ENCODE measurements at regions not wholly inside any gene's neighbourhood (a gene's known extent, or its start where the extent isn't known, plus 50 kb on each side); places are given as distances from the start of the nearest gene placed in this dataset.

DNA sequence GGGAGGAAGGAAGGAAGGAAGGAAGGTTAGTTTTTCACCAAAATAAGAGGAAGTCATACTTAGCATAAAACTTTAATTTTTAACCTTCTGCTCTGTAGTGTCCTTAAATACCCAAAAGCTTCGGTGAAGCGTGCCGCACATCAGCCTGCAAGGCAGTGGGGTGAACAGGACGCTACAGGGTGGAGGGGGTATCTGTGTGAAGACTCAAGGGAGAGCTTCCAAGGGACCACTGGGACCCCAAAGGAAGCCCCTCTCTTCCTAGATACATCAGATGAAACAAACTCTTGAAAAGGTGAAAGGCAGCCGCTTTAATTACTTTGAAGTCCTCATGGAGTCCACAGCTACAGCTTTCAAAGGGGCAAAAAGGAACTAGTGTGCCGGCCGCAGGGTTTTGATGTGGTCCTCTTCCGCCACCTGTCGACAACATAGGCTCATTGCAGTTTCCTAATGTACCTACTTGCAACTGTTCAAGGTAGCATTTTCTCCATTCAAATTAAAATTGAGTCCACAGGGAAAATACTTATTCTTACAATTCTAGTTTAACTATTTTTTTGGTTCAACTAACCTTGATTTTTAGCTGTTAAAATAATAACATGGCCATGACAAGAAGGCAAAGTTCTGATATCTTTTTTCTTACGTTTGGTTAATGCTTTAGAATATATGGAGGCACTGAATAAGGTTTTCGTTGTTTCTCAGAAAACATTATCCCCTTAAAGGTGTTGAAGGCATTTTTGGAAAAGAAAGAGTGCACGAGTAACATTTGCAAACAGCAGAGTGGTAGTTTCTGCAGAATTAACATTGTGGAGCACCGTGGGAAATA, 135.0 kb upstream of the RIPOR2 start:
- DNase-seq = peak; percentile 90

DNA sequence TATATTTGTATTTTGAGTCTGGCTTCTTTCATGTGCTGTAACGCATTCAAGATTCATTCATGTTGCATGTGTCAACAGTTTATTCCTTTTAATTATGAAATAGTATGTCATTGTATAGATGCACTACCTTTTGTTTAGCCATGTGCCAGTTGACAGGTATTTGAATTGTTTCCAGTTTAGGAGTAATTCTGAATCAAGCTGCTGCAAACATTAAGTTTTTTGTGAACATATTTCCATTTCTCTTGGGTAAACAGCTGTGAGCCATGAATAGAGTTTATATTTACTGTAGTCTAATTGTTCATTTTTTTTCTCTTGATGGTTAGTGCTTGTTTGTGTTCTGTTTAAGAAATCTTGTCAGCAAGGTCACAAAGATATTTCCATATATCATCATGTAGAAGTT, 142.4 kb upstream of the RIPOR2 start:
- no peak for DNase-seq

DNA sequence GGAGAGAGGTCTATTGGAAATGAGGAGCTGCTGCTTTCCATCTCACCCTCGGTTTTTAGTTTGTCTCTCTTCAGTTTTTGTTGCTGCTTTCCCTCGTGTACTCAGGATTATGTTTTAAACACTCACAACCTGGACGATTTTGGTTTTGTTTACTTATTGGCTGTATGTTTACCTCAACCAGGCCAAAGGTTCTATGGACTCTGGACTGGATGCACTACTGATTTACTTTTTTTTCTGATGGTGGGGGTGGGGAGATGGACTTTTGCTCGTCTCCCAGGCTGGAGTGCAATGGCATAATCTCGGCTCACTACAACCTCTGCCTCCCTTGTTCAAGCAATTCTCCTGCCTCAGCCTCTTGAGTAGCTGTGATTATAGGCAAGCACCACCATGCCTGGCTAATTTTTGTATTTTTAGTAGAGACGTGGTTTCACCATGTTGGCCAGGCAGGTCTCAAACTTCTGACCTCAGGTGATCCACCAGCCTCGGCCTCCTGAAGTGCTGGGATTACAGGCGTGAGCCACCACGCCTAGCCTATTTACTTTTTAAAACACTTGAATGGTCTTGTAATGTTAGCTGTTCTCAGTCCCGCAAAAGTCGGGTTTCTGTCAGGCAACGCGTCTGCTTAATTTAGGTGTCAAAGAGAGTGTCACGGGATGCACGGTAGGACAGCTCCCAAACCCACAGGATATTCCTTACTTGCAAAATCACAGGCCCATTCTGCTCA, 148.2 kb upstream of the RIPOR2 start:
- DNase-seq = no peak

DNA sequence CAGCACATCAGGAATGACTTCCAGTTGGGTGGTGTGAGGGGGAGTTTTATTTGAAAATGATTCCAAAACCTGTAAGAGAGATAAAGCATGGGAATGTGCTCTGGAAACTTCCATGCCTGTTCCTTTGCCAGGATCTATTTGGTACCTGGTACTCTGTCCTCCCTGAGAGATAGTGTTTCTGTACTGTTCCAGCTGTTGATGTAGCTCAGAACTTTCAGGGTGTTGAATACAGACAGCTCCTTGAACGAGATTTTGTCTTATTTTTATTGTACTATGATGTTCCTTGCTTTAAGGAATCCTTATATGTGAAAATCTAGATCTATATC, 148.7 kb upstream of the RIPOR2 start:
- DNase-seq = no peak

DNA sequence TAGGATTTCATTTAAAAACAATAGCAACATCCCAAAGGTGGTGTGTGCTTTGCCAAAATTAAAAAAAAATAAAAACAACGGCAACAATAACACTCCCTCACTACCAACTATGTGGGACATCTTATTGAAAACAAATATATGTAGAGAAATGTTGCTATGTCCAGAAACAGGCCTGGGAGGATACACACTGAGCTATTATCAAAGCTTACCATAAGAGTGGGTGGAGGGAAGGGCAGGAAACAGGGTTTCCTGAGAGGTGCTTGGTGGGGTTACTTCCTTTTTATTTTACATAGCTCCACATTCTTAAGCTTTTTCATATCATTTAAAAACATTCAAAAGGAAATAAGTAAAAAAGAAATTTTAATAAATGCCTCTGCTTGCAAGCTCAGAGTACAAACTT, 150.0 kb upstream of the RIPOR2 start:
- DNase-seq = peak; percentile 26

DNA sequence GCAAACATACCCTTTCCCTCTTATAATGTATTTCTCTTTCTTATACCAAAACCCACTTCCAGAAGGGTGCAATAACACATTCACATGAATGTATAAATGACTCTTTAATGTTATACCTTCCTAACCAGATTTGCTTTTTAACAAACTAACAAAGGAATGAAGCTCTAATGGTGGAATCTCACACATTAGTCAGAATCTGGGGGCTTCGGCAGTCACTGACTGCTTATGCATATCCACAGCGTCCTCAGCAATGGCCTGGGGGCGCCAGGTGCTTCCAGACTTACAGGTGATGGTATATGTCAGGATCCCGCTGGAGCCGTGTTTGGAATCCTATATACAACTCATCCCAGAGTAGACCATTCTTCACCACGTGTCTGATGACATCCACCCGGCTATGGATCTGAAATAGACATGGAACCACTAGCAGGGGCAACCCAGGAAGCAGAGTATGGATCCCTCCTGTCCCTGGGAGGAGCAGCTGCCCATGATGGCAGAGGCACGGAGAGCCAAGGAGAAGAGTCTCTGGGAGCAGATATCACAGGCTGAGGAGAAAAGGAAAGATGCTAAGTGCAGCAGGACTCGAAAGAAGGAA, 150.8 kb upstream of the RIPOR2 start:
- no peak for DNase-seq

DNA sequence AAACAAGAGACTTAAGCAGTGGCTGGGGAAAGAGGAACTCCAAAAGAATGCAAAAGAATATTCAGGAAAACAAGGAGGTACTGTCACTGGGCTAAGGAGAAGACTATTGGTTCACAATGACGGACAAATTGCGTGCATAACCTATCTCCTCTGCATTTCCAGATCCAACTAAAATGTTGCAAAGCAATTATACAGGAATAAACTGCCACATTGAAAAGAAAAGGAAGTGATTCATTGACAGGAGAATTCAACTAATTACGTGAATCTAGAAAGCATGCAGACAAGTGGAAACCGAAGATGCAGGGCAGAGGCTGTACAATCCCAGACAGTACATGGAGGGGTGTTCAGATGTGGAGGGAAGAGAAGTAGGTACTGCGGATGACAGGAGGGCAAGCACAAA, 152.8 kb upstream of the RIPOR2 start:
- DNase-seq = no peak

DNA sequence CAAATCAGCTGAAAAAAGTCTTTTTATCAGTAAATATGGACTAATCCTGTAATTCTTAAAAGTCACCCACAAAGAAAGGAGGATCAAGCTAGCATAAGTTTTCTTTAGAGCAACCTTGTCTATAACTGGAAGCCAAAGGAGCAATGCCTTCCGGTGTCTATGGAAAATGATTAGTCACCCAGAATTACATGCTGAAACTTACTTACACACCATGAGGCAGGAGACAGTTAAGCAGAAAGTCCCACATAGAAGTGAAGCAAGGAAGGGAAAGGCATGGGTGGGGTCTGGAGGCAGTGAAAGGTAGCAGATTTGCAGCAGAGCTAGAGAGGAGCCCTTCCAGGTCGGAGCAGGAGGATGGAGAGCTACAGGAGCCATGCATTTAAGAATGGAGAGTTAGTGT, 153.7 kb upstream of the RIPOR2 start:
- DNase-seq = no peak

DNA sequence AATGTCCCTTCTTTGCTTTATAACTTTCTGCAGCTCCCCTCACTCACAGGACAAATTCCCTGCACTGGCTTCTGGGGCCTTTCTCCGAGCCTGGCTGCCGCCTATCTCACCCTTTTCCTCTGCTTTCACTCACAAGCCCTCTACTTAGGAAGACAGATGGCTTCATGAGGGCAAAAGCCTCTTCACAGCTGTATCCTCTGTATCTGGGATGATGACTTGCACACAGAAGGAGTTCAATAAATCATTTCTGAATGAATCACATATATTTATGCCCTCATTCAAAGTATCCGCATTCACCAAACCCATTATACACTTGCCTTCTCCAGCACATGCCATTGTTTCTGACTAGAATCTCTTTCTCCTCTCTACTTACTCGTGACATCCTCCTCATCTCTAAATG, 159.0 kb upstream of the RIPOR2 start:
- DNase-seq = no peak

DNA sequence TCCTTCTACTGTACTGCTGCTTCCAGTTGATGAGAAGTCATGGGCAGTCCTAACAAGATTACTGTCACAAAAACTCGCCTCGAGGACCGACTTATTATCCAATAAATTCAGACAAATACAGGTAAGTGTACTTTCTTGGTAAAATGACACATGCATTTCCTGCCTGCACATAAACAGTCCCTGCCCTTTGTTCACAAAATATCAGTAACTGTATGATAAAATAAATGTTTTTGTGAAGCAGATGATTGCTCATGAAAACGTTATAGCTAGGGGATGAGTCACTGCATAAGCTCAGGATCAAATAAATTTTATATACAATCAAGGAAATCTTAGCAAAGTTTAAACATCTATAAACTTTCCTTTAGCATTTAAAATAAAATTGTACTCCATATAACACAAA, 164.5 kb upstream of the RIPOR2 start:
- no peak for DNase-seq

DNA sequence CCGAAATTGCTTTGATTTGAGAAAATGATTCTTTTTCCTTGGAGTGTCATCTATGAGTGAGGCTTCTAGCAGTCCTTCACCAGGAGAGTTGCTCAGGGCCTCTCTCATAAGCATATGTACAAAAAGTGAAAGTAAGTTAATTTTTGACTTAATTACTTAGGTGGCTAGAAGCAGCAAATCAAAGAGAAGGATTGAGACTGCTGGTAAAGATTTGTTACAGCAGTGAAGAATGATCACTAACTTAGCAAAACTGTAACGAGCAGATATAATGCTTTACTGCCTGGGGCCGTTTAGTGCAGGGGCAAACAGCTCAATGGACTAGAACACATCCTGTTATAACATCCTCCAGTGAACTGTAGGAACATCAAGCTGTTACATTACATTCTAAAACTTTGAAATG, 167.8 kb upstream of the RIPOR2 start:
- DNase-seq = no peak

DNA sequence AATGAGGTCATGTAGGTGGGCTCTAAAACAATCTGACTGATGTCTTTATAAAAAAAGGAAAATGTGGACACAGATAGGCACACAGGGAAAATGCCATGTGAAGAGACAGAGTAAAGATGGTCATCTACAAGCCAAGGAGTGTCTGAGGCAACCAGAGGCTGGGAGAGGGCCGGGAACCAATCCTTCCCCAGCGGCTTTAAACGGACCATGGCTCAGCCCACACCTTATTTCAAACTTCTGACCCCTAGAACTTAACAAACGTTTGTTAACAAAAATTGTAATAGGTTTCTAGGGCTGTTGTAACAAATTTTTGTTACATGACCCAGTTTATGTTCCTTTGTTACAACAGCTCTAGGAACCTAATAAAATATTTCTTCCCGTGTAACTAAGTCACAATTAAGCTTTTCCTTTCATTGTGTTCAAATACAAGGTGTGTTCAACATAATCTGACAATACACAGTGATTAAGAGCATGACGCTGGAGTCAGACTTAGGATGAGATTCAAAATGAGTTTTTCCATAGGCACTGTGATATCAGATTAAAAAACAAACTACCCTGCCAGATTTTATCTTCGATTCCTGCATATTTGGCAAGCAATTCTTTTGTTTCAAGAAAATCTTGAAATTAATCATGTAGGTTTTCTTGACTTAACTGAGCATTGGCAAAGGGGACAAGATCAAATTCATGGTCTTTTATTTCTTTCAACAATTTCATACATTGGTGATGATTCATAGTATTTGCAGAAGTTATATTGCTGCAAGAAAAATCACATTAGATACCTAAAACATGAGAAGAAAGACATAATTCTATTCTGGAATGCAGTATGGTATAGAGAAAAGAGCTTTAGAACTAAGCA, 169.5 kb upstream of the RIPOR2 start:
- no peak for DNase-seq

DNA sequence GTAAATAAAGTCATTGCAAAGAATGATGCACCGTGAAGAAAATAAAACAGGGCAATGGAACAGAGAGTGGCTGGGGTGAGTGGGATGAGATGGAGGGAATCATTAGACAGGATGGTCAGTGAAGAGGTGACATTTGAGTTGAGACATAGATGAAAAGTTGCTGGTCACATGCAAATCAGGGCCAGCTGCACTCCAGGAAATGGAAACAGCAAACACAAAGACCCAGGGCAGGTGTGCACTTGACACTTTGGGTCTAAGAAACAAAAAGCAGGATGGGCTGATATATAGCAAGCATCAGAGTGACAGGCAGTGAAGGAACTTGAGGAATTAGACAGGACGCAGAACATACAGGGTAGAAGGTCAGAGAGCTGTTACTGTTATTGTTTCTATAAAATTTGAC, 171.5 kb upstream of the RIPOR2 start:
- no peak for DNase-seq

DNA sequence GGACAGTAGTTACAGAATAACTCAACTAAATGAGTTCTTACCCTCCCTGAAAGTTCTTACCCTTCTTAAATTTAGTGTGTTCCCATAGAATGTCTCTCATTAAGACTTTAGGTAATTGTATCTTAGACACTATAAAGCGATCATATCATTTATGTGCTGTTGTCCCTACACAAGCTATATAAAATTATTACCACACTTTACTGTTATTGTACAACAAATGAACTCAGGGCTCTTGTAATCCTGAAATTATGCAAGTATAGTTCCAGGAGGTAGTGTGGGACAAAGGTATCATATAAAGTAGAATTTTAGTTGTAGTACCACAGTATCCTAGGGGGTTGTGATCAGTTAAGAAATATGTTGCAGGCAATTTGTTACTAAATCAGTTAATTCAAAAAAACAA, 167.4 kb upstream of the CARMIL1 start:
- no peak for DNase-seq

DNA sequence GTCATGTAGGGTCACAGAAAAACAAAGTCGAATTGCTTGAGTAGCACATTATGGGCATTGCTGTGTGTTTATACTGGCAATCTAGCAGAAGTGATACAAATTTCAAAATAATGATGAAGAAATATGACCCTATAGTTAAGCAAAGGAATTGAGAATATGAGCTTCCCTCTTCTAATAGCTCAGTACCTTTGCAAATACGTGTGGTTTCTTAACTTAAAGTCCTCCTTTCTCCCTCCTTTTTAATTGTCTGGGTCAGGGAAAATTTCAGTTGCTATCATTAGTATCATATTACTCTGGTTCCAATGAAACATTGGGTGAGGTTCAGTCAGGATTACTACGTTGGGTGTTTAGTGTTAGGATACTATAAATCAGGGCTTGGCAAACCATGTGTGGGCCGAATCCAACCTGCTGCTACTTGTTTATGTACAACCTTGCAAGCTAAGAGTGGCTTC, 166.8 kb upstream of the CARMIL1 start:
- DNase-seq = no peak

DNA sequence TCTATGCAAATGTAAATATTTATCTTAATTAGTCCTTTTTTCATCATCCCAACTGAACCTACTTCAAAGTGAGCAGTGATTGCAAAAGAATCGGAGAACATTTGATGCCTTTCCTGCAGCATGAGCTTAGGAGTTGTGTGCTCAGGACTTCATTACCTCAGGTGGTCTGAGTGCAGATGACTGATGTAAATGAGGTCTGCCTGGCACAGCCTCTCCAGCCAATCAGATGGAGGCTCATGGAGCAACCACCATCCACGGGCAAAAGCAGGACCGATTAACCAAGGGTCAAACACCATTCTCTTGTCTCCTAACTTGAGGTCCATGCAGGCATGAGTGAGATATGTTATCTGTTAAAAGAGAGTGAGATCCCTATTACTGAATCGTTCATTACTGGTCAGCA, 165.7 kb upstream of the CARMIL1 start:
- DNase-seq = no peak

DNA sequence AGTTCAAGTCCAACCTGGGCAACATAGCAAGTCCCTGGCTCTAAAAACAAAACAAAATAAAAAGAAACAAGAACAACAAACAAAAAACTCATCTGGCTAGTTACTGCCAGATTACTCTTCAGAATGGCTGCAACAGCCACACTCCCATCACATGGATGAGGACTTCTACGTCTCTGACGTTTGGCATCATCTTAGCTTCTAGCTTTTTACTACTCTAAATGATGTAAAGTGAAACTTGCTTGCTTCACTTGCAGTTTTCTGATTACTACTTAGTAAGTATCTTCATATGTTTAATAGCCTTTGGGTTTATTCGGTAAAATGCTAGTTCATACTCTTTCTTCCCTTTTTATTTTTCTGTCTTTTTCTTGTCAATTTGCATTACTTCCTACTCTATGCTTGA, 161.1 kb upstream of the CARMIL1 start:
- no peak for DNase-seq

DNA sequence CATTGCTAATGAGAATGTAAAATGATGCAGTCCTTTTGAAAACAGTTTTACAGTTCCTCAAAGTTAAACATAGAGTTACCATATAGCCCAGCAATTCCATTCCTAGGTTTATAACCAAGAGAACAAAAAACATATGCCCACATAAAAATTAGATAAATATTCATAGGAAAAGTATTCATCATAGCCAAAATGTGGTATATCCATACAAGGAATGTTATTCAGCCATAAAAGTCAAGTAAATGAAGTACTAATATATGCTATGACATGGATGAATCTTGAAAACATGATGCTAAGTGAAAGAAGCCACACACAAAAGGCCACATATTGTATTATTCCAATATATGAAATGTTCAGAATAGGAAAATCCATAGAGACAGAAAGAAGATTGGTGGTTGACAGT, 158.0 kb upstream of the CARMIL1 start:
- DNase-seq = no peak

DNA sequence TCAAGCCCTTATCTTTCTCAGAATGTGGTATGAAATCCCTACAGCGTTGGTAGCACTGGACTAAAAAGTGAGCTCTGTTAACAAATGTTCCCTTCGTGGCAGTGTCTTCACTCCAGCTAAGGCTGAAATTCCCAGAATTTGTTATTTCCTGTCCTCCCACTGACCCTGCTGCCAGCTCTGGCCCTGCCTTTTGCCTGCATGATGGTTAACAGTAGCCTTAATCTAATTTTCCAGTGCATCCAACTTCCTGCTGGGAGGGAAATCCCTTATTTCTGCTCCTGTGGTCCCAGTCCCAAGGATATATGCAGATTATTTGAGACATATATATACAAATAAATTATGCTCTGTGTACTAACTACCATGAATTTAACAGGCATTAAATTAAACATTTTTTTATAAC, 157.2 kb upstream of the CARMIL1 start:
- no peak for DNase-seq

DNA sequence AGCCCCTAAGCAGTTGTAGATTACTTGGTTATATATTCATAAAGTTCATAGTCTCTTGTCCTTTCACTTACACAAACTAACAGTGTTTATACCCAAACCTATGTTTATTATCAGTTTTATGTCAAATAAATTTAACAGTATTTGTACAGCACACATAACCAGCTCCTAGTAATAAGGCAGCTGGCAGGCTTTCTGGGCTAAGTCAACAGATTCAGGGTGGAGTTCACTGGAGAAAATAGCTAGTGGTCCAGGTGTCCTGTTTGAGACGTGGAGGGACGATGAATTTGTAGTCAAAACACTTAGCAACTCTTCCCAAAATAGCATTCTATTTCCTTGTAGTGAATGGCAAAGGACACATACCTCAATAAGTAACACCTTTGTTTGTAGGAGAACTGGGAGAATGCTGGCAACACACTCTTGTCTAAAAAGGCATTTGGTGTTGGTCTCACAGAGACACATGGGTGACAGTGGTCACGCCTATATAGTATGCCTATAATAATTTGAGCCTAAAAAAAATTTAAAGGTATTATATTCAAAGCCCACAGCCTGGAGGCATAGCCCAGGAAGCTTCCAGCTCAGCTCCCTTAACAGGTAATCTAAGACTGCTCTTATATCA, 156.4 kb upstream of the CARMIL1 start:
- no peak for DNase-seq

DNA sequence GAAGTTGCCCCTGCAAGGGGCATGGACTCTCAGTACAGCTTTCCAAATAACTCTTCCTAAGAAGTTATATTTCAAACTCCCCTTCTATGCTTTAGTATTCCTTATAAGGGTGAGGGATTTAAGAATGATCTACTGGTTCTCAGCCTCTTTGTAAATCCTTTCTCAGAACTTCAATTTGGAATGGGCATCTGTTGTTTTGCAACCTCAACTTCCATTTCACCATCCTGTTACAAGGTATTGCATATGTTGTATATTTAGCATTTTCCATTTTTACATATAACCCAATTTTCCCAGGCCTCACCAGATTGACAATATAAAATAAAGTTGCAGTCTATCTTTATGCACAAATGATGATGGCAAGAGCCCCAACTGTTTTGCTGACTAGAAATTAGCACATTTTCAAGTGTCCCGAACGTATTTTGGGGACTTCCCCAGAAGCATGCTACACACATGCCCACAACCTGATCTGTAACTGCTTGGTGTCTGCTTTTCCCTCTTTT, 154.9 kb upstream of the CARMIL1 start:
- DNase-seq = no peak

DNA sequence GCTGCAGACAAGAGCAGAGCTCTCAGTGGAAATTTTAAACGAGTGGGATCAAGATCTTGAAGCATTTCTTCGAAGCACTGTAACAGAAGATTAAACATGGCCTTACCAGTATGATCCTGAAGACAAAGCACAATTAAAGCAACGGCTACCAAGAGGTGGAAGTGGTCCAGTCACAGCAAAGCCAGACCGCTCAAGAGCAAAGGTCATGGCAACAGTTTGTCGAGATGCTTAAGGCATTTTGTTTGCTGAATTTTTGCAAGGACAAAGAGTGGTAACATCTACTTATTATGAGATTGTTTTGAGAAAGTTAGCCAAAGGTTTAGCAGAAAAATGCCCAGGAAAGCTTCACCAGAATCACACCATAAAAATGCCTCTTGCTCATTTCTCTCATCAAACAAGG, 153.4 kb upstream of the CARMIL1 start:
- no peak for DNase-seq
